Psoas muscle (tissue), 7 donors: ENCODE measurements at regions not wholly inside any gene's neighbourhood (a gene's known extent, or its start where the extent isn't known, plus 50 kb on each side); places are given as distances from the start of the nearest gene placed in this dataset.
A peak's percentile ranks its signal among the peaks of the same experiment; 100 is the strongest.

Experiments
- ATAC-seq, 4 donors: fragments of 200-7000 bp; cut with Tn5 transposase; one replicate each; pipeline ENCODE4 v1.9.1; 2020; ENCODE audit warnings: moderate library complexity in 3 of 4, mild to moderate bottlenecking in 2 of 4
- DNase-seq, 2 donors: peaks; one replicate each; pipeline ENCODE4 v3.0.0-alpha.2; 2020
- H3K27ac ChIP-seq: fragments of 200-600 bp; one replicate; pipeline ENCODE4 v1.8.0; 2022
- H3K27me3 ChIP-seq, 3 donors: fragments of 200-600 bp in 1 of 3; one replicate each; pipeline versions ENCODE4 v1.6.1 to v1.8.0; 2013 to 2022; ENCODE audit warnings: low read length in 2 of 3, mild to moderate bottlenecking in 2 of 3, moderate library complexity in 1 of 3; ENCODE audit not compliant: insufficient read depth in 3 of 3
- H3K36me3 ChIP-seq, 2 donors: fragments of 200-600 bp in 1 of 2; one replicate each; pipeline versions ENCODE4 v1.6.1 to v1.8.0; 2013 to 2022; ENCODE audit warnings: low read depth in 1 of 2, mild to moderate bottlenecking in 1 of 2, moderate library complexity in 1 of 2; ENCODE audit not compliant: insufficient read depth in 1 of 2
- H3K4me1 ChIP-seq: fragments of 200-600 bp; one replicate; pipeline ENCODE4 v1.8.0; 2022
- H3K4me3 ChIP-seq: fragments of 200-600 bp; one replicate; pipeline ENCODE4 v1.8.0; 2022; ENCODE audit warnings: mild to moderate bottlenecking
- H3K9me3 ChIP-seq: fragments of 200-600 bp; one replicate; pipeline ENCODE4 v1.8.0; 2022
- WGBS, 3 donors: extraction: QIAGEN DNeasy Blood & Tissue Kit; methylation state at CpG; one replicate each; pipeline versions ENCODE4 v1.1.6 to v1.1.7; 2013; 5-methylcytosine and 5-hydroxymethylcytosine counted together
- intact Hi-C, 2 donors: fragments of 100-400 bp; cut with DNase I; formaldehyde crosslinking; loops; one replicate each; pipeline versions ENCODE4 v1.11.0 to v1.14.2; 2022
- TF ChIP-seq, protein P1 (sequence below): fragments of 200-600 bp; IDR thresholded peaks from one replicate; pipeline ENCODE4 v1.8.0; 2022; ENCODE audit warnings: antibody characterized with exemption
- donor health status: healthy with polysubstance abuse.
- donor health status: DM: no; HTN: no; CAD: no; lungs with moderate emphysema.
- donor health status: Bipolar disorder and iron deficiency.
- donor health status: healthy.
- donor health status: DM: yes; HTN: yes; CAD: no.
- donor health status: DM: no; HTN: no; CAD: no.
- donor health status: DM: yes; HTN: yes; CAD: no.

DNA sequence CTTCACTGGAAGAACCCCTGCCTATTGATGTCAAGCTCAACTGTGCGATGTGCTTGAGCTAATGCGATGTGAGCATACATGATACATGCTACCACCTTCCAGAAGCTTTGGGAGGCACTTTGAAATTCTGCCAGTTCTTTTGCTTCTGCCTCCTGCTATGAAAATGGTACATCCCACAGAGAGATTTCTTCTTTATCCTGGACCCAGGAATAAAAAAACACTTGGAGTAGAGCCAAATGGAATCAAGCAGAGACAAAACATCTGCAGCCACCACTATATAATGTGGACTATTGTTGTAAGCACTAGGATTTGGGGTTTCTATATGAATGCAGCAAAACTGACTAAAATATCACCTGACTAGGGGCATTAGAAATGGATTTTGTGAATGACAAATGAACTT is 119.9 kb upstream of the GAP43 start:
- WGBS, 3 donors = 53 to 70% (median 58%) methylated on average over 2 of the region's 2 CpGs
- Histone ChIP-seq H3K9me3 (no peaks in the 10 kb centered on the region), H3K4me3 (no peak overlapping the region), H3K27ac (no peak overlapping the region), H3K27me3 (no peaks in the 10 kb centered on the region), H3K4me1 (no peaks in the 10 kb centered on the region), H3K36me3 (no peaks in the 10 kb centered on the region)
- intact Hi-C loops = no loop called here
- TF ChIP-seq, protein P1, sequence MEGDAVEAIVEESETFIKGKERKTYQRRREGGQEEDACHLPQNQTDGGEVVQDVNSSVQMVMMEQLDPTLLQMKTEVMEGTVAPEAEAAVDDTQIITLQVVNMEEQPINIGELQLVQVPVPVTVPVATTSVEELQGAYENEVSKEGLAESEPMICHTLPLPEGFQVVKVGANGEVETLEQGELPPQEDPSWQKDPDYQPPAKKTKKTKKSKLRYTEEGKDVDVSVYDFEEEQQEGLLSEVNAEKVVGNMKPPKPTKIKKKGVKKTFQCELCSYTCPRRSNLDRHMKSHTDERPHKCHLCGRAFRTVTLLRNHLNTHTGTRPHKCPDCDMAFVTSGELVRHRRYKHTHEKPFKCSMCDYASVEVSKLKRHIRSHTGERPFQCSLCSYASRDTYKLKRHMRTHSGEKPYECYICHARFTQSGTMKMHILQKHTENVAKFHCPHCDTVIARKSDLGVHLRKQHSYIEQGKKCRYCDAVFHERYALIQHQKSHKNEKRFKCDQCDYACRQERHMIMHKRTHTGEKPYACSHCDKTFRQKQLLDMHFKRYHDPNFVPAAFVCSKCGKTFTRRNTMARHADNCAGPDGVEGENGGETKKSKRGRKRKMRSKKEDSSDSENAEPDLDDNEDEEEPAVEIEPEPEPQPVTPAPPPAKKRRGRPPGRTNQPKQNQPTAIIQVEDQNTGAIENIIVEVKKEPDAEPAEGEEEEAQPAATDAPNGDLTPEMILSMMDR = no peak
- ATAC-seq (no peak), DNase-seq (no peak)

DNA sequence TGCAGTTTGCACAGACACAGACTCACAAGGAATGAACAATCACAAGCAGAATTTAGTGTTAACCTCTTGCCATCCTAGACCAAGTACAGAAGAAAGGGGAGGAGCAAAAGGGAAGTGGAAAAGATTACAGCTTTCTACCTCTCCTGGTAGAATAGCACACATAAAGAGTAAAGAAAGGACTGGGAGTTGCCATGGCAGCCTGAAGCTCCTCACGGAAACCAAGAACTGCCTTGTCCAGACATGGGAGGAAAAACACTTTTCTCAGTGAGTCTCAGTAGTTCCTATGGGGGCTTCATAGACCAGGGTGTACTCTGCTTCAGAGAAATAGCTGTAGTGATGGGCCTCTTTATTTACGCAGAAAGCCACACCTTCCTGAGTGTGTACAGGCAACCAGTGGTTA is 114.7 kb upstream of the GAP43 start:
- WGBS, 3 donors = 86 to 96% (median 89%) methylated on average over 2 of the region's 2 CpGs

DNA sequence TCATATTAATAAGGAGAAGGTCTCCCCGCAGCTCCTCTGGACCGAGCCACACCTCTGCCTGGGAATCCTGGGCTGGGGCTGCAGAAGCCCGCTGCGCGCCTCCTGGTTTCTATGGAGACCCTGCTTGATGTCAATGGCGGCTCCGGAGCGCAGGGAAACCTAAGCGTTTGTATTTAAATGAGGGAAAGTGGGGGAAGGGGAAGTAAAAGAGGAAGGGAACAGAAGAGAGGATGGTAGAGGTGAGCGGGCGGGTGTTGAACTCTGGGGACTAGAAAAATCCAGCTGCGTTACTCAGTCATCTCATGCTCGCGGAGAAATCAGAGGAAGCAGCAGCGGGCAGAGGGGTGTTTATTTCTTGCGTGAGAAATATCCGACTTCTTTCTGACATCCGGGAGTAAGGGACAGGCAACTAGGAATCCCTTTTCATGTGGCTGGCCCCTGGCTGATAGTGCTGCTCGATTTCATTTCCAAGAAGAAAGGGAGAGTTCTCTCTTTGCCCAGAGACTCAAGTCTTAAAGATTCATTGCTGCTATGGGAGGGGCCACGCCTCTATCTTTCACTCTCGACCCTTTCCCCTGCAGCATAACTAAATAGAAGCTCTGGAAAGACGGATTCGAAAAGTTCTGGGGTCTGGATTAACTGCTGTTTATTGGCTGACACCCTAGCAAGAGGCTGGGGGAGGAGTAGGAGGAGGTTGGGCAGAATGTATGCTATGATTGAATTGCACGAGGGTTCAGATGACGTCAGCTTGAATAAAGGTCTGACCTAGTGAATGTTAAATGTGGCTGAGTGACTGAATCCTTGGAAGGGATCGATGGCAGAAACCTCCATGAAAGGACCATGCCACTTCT is 110.5 kb upstream of the GAP43 start:
- Histone ChIP-seq H3K27me3 (no peaks in the 10 kb centered on the region), H3K36me3 (no peaks in the 10 kb centered on the region), H3K4me3 (peak overlapping the region; percentile 66), H3K27ac (no peak overlapping the region), H3K4me1 (no peaks in the 10 kb centered on the region), H3K9me3 (no peaks in the 10 kb centered on the region)
- 0 to 1% (median 0%) methylated on average over 26 of the region's 26 CpGs for WGBS, 3 donors
- TF ChIP-seq, protein P1 = no peak
- ATAC-seq (peak in 3 of 4 donors; percentile 37 to 56 (median 48)), DNase-seq (no peak)
- intact Hi-C loops = no loop called here

More for the DNA sequence above, 114.7 kb upstream of the GAP43 start:
- intact Hi-C loops = no loop called here
- TF ChIP-seq, protein P1 = no peak
- no peaks in the 10 kb centered on the region for H3K27me3 ChIP-seq
- H3K4me3 ChIP-seq = no peak overlapping the region
- no peaks in the 10 kb centered on the region for H3K4me1 ChIP-seq
- DNase-seq (no peak), ATAC-seq (no peak)
- no peak overlapping the region for H3K27ac ChIP-seq
- H3K9me3 ChIP-seq = no peaks in the 10 kb centered on the region
- H3K36me3 ChIP-seq = no peaks in the 10 kb centered on the region

DNA sequence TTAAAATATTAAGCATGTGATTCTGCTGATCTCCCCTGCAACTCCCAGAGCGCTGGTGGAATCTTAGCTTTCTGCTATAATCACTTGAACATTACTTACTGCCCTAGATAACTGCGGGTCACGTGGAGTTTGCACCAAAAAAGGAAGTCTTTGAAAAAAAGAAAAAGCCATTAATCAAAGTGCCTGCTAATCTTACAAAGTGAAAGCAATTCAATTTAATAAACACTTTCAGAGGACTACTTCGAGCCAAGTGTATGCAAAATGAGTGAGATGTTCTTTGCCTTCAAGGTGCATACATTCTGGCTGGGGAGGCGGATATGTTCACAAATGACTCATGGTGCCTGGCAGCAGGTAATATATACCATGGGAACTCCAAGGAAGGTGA is 109.9 kb upstream of the GAP43 start:
- Histone ChIP-seq H3K36me3 (no peaks in the 10 kb centered on the region), H3K4me3 (peak overlapping the region; percentile 66), H3K9me3 (no peaks in the 10 kb centered on the region), H3K4me1 (no peaks in the 10 kb centered on the region), H3K27me3 (no peaks in the 10 kb centered on the region), H3K27ac (no peak overlapping the region)
- ATAC-seq (no peak), DNase-seq (no peak)
- WGBS, 3 donors = 37 to 48% (median 41%) methylated on average over 5 of the region's 5 CpGs
- TF ChIP-seq, protein P1 = no peak
- intact Hi-C loops = no loop called here
